Tibial nerve (tissue), 4 donors: ENCODE measurements at regions not wholly inside any gene's neighbourhood (a gene's known extent, or its start where the extent isn't known, plus 50 kb on each side); places are given as distances from the start of the nearest gene placed in this dataset.

Source experiments
- CTCF ChIP-seq, 5 experiments: fragments of 200-600 bp in 3 of 5; fragments of 450-650 bp in 2 of 5; sonication (generic) in 3 of 5; IDR thresholded peaks; one replicate each; pipeline ENCODE4 v1.5.1; 2016 to 2019; ENCODE audit warnings: antibody characterized with exemption in 5 of 5, mild to moderate bottlenecking in 3 of 5, moderate library complexity in 2 of 5
- EP300 ChIP-seq, 2 donors: sonication (generic); formaldehyde crosslinking; IDR thresholded peaks; one replicate each; pipeline ENCODE4 v1.6.1; 2017; ENCODE audit warnings: antibody characterized with exemption in 2 of 2, mild to moderate bottlenecking in 1 of 2
- POLR2A ChIP-seq, 2 donors: fragments of 450-650 bp; IDR thresholded peaks; one replicate each; pipeline ENCODE4 v1.6.1; 2017; ENCODE audit warnings: antibody characterized with exemption in 2 of 2, mild to moderate bottlenecking in 2 of 2, moderate library complexity in 2 of 2

GRCh38 chr1:95905818-95906395 lies 671.9 kb downstream of the RWDD3 start:
- TF ChIP-seq CTCF (IDR thresholded peaks at IDR 0.05) (no peak), POLR2A (IDR thresholded peaks at IDR 0.05) (no peak), EP300 (IDR thresholded peaks at IDR 0.05) (no peak)
